ENCODE measurements at regions not wholly inside any gene's neighbourhood (a gene's known extent, or its start where the extent isn't known, plus 50 kb on each side); places are given as distances from the start of the nearest gene placed in this dataset.

DNA sequence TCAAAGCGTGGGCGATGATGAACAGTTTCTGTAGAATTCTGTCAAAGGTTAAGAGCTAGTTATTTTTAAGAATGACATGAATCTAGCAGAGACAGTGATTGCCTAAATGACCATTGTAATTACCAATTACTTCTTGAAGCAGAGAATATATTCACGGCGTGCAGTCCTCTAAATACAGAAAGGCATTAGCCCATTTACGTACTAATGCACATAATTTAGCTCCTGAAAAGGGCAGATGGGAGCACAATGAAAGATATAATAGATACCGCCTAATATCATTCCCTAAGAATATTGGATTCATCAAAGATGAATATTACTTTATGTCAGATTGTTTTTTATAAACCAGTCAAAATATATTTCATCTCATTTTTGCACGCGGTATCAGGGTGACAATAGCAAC, 212.4 kb downstream of the URI1 start:
- no peak for DNase-seq

DNA sequence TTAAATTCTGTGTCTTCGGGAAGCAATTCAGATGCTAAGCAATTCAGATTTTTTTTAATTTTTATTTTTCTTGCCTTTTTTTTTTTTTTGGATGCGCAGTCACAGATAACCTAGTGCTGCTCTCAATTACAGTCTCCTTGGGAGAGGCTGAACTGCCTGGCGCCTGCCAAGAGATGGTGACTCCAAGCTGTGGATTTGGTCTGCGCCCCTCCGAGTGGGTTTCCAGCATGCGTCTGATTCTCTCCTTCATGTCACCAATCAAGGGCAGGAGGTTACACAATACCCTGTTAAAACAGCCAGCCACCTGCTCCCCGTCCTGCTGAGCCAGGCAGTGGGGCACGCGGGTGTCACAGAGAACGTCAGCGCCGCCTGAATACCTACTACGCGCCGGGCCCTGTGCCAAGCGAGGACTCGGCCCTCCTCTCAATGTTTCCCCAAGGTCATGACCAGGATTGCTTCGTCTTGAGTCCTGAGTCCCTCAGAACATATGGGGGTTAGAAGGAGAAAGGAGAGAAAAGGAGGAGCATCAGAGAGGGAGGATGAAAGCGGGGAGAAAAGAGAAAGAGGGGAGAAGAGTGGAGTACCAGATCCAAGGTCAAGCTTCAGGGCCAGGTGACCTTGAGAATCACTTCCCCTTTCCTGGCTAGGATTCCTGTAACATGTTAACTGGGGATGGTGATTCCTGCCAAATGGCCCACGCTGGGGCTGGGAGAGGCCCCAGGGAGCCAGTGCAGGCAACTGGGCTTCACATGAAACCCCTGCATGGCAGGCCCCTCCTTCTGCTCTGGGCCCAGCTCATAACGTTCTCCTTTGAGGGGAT, 213.6 kb downstream of the URI1 start:
- no peak for DNase-seq

DNA sequence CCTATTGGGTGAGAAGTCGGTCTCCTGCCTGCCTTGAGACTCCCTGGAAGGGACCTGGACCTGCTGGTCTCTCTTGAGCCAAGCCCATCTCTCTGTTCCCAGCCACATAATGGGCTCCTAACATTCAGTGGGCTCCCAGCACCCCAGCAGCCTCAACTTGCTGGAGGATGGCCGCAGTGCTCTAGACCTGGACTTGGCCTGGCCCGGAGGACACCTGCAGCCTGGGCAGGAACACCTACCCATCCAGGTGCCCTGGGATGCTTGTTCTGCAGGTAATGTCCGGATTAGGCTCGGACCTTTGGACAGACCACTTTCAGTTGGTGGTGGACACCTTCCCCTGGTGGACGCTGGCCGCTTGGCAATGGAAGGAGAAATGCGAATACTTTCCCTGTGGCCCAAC, 214.6 kb downstream of the URI1 start:
- DNase-seq, result no peak

DNA sequence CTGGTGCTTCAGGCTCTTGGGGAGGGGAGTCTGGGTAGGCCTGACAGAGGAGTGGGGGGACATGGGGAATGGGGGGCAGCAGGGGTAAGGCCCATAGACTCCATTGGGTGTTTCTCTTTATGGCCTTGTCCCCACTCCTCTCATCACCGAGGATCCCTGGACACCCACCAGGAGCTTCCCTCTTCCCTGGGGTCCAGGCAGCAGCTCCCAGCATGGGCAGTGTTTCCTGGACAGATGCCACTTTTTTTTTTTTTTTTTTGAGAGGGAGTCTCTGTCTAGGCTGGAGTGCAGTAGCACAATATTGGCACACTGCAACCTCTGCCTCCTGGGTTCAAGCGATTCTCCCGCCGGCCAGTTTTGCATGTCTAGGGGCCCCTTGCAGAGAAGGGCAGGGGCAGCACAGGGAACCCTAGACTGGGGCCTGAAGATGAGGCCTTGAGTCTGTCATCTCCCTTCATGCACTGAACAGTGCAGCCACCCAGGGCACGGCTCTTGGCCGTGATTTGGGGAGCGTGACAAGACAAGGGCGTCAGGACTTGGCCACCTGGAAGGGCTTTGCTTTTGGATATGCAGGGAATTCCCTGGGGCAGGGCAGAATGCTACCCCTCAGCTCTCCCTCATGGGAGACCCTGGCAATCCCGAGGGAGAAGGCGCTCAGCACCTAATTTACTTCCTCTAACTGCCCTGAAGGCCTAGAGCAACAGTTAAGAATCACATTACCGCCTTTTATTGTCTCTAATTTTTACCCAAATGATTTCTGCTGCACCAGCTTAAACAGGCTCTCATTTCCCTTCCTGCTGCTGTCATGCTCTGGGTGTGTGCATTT, 213.9 kb upstream of the ZNF536 start:
- no peak for DNase-seq

GRCh38 chr19:30158893-30159245, 213.3 kb upstream of the ZNF536 start:
- DNase-seq, result no peak

- DNase-seq, result no peak
Observed at GRCh38 chr19:30159636-30160035, 212.5 kb upstream of the ZNF536 start.

- no peak for DNase-seq
Observed at GRCh38 chr19:30160426-30160825, 211.8 kb upstream of the ZNF536 start.

GRCh38 chr19:30161021-30161655, 211.0 kb upstream of the ZNF536 start:
- no peak for DNase-seq

- no peak for DNase-seq
Observed at GRCh38 chr19:30161770-30162169, 210.4 kb upstream of the ZNF536 start.

- DNase-seq, result no peak
Observed at GRCh38 chr19:30162718-30163117, 209.5 kb upstream of the ZNF536 start.

GRCh38 chr19:30163663-30164062, 208.5 kb upstream of the ZNF536 start:
- DNase-seq, result no peak

- no peak for DNase-seq
Observed at GRCh38 chr19:30165228-30165813, 206.9 kb upstream of the ZNF536 start.

- DNase-seq, result no peak
Observed at GRCh38 chr19:30167206-30167868, 204.8 kb upstream of the ZNF536 start.

- DNase-seq, result no peak
Observed at GRCh38 chr19:30167976-30168635, 204.1 kb upstream of the ZNF536 start.

GRCh38 chr19:30168760-30169159, 203.4 kb upstream of the ZNF536 start:
- no peak for DNase-seq

DNA sequence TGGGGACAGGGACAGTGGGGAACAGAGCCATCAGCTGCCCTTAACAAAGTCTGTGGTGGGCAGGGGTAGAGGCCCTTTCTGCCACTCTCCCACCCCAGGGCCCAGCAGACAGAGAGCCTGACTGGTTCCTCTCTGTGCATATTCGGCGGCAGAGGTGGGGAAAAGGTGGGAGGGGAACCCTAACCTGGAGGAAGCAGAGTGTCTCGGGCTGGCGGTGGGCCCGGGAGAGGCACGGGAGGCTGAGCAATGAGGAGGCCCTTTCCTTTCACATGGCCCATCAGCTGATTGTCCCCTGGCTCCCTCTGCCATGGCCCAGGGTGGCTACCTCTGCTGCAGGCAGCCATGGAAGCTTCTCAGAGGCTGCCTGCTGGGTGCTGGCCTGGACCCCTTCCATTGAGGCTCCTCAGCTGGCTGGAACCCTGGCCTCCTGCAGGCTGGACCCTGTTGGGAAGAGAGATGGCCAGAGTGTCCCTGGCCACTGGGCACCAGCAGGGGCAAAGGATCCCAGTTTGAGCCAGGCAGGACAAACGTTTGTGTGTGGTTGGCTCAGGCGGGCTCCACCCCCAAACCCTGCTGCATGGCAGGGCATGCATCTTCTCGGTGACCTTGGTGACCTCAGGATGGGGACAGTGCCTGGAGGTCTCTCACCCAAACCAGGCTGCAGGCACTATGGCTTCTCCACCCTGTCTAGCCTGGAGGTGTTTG, 202.8 kb upstream of the ZNF536 start:
- DNase-seq, result no peak

- no peak for DNase-seq
Observed at GRCh38 chr19:30170081-30170480, 202.1 kb upstream of the ZNF536 start.

GRCh38 chr19:30170495-30171137, 201.6 kb upstream of the ZNF536 start:
- no peak for DNase-seq

DNA sequence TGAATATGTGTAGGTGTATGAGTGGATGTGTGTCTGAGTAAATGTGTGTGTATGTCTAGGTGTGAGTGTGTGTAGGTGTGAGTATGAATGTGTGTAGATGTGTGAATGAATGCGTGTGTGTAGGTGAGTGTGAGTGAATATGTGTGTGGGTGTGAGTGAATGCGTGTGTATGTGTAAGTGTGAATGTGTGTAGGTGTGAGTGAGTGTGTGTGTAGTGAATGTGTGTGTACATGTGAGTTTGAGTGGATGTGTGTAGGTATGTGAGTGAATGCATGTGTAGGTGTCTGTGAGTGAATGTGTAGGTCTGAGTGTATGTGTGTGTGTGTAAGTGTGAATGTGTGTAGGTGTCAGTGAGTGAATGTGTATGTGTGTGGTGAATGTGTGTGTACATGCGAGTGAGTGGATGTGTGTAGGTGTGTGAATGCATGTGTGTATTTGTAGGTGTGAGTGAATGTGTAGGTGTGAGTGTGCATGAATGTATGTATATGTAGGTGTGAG, 201.0 kb upstream of the ZNF536 start:
- DNase-seq, result no peak

GRCh38 chr19:30171795-30172612, 200.2 kb upstream of the ZNF536 start:
- DNase-seq, result no peak
